Daoy (cell line): ENCODE measurements at regions not wholly inside any gene's neighbourhood (a gene's known extent, or its start where the extent isn't known, plus 50 kb on each side); places are given as distances from the start of the nearest gene placed in this dataset.
"Not testable (repeated sequence)": the region's sequence is repeated elsewhere in the genome, so short reads cannot be mapped to it uniquely, and the experiment has no call there.

Source experiments
- DNase-seq: peaks from one replicate; pipeline ENCODE4 v3.0.0-alpha.2; 2015; ENCODE audit warnings: low read depth

- no peak for DNase-seq
These were observed 181.2 kb upstream of the PROK2 start for GRCh38 chr3:71966185-71966584.

GRCh38 chr3:71964170-71964569, 179.2 kb upstream of the PROK2 start:
- DNase-seq: no peak

DNA sequence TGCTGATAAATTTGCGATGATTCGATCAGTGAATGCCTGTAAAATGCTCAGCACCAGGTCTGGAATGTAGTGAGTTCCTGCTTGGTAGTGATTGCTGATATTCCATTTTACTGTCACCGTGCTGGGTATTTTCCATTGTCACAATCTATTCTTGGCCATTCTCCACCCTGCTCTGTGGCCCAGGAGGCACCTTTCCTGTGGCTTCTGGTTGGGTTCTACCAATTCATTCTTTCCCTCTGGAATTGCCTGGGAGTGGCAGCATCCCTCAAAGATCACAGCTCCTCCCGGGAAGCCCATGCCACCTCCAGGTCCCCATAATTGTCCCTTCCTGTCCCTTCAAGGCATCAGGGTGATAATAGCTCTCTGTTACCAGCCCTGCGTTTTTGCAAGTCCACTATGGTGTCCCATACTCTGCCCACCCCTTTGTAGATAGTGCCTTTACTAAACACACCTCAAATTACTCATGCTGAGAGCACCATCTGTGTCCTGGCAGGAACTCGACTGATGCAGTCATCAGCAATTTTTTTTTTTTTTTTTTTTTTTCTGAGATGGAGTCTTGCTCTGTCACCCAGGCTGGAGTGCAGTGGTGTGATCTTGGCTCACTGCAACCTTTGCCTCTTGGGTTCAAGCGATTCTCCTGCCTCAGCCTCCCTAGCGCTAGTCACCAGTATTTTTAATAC, 177.8 kb upstream of the PROK2 start:
- DNase-seq: peak; percentile 25

DNA sequence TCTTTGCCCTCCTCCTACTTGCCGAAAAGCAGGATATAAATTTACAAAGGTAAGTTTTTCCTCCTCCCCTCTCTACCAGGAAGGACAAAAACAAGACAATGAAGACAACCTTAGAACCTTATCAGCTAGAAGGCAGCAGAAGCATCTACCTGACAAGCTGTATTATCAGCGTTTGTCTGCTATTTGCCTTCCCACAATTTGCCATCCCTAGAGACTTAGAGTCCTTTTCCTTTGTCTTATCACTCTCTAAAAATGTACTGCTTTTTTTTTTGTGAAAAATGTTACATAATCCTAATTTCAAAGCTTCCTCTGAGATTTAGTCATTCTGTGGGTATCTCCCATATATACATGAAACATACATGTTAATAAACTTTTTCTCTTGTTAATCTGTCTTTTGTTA, 176.9 kb upstream of the PROK2 start:
- DNase-seq: no peak

- DNase-seq: no peak
These were observed 176.4 kb upstream of the PROK2 start for GRCh38 chr3:71961378-71961777.

GRCh38 chr3:71958533-71958932, 173.6 kb upstream of the PROK2 start:
- DNase-seq: no peak

- no peak for DNase-seq
These were observed 171.8 kb upstream of the PROK2 start for GRCh38 chr3:71956716-71957115.

GRCh38 chr3:71956069-71956340, 171.1 kb upstream of the PROK2 start:
- peak; percentile 6 for DNase-seq

DNA sequence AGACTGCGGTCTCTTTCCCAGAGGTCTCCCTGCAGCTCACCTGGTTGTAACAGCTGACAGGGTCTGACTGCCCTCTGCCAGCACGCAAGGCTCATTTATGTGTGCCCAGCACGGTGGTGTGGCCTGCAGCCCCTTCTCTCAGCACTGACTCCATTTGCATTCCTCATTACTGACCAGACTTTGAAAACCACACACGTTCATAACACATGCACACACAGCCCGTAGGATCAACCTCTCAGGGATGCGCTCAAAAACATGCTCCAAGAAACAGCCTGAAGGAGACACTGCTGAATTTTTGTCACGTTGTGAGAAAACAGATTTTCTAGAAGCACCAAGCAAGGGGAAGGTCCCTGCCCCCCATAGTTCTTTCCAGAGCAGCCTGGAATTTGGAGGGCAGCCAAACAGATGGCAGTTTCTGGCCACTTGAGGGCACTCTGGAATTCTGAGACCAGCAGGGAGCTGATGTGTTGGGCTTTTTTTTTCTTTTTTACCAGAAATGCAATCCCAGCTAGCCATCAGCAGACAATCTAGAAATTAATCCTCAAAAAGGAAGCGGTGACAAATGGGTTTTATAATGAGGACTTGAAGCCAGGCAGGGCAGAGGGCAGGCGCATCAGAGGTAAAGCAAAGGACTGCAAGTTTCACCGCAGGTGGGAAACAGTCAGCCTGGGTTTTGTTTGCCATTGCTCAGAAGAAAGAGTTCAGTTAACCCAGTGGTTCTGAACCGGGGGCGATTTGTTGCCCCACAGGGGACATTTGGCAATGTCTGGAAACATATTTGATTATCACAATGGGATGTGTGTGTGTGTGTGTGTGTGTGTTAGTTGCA, 170.5 kb upstream of the PROK2 start:
- DNase-seq: peak; percentile 75

GRCh38 chr3:71951842-71952241, 166.9 kb upstream of the PROK2 start:
- no peak for DNase-seq

GRCh38 chr3:71951361-71951760, 166.4 kb upstream of the PROK2 start:
- no peak for DNase-seq

DNA sequence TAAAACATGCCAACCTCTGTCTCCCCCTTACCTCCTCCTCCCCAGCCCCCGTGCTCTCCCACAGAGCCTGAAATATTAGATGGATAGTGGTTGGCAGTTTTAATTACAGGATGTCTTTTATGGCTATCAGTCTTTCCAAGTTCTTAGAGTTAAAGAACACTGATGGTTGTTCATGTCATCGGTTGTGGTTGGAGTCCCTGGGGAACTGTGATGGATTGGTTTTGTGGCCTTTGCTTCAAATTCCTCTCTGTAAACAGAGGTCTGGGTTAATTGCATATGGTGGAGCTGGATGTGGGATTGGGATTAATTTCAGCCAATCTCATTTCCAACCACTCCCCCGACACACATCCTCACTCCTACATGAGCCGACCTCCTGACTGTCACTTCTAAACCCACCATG, 164.5 kb upstream of the PROK2 start:
- peak; percentile 52 for DNase-seq

DNA sequence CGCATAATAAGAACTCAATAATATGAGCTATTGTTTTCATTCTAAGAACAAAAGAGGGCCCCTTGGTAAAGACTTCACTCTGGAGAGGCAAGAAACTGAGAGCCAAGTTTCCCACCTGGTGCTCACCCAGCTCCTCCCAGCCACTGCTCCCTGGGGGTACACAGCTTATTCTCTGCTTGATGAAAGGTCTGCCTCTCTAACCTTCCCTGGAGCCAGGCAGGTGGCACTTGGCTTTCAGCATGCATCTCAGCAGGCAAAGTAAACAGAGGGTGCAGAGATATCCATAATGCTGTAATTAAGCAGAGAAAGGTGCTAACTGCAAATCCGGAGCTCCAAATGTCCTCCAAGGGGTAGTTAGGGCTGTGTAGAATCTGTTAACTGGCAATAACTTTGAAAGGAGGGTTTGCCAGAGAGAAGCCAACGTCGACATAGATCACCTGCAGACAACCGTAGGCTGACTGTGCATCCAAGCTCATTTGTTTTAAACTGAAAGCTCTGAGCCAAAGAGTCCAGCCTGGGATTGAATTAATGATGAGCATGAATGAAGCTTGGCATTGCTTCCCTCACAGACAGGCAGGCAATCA, 159.6 kb upstream of the PROK2 start:
- DNase-seq: no peak

GRCh38 chr3:71942432-71943187, 157.7 kb upstream of the PROK2 start:
- no peak for DNase-seq

DNA sequence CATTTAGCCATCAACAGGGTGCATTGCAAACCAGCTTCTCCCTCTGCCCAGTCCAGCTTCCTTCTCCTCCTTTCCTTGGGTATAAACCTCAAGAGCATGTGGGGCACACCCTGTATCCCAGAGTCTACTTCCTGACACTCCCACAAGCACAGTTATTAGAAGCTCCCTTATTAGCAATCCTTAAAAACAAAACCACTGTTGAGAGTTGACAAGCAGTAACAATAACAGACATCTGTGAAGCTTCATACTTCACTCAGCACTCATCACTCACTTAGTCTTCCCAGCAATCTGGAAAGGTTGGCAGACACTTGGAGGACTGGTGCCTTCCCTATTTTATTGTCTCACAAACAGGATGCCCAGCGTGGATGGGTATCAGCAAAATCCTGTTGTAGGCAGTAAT, 155.5 kb upstream of the PROK2 start:
- no peak for DNase-seq

GRCh38 chr3:71938081-71938480, 153.1 kb upstream of the PROK2 start:
- not testable (repeated sequence) for DNase-seq

DNA sequence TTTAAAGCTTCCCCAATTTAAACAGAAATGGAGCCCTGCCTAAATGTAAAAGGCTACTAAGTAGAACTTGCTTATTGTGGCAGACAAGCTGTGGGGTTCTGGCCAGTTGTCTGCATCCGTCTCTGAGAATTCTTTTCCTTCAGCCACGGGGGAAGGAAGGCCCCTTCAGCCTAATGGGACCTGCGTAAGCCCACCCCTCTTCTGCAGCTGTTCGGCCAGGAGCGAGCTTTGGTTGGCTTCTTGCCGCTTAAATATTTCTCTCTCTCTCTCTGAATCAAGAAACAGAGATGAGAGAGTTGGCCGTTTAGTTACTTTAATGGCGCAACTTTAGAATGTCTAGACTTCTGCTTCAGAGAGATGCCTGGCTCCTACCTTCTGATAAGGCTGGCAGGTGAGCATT, 151.7 kb upstream of the PROK2 start:
- DNase-seq: no peak

GRCh38 chr3:71934520-71935270, 149.7 kb upstream of the PROK2 start:
- DNase-seq: no peak

DNA sequence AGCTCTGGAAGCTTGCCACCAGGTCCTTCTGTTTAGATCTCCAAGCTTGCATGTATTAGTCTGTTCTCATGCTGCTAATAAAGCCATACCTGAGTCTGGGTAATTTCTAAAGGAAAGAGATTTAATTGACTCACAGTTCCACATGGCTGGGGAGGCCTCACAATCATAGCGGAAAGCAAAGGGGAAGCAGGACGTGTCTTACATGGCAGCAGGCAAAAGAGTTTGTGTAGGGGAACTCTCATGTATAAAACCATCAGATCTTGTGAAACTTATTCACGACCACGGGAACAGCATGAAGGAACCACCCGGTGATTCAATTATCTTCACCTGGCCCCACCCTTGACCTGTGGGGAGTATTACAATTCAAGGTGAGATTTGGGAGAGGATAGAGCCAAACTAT, 147.0 kb upstream of the PROK2 start:
- DNase-seq: no peak

- peak; percentile 13 for DNase-seq
These were observed 145.4 kb upstream of the PROK2 start for GRCh38 chr3:71930056-71930991.

DNA sequence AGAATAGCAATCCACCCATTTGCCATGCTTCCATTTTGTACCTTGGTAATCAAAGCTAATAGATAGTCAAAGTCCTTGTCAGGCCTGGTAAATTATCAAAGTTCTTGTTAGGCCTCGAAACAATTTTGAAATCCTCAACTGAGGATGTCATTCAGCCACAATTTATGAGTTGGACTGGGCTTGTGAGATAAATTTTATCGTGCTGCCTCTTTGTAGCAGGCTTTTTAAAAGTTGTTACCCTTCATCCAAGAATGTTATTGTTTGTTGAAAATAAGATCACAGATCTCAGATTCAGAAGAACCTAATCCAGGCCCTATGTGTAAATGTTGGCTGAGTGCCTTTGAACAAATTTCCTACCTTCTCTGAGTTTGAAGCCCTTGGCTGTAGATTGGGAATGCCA, 143.3 kb upstream of the PROK2 start:
- no peak for DNase-seq
